ENCODE measurements at regions not wholly inside any gene's neighbourhood (a gene's known extent, or its start where the extent isn't known, plus 50 kb on each side); places are given as distances from the start of the nearest gene placed in this dataset.

- TF ChIP-seq CREM (IDR thresholded peaks at IDR 0.05; ENCODE audit: low read depth) (no peak), CBX3 (IDR thresholded peaks at IDR 0.05; ENCODE audit: borderline replicate concordance, low read depth) (no peak), CHD4 (IDR thresholded peaks at IDR 0.05) (no peak), MTA3 (IDR thresholded peaks at IDR 0.05; ENCODE audit: borderline replicate concordance, low read length) (no peak), GATAD2B (conservative IDR thresholded peaks at IDR 0.05; ENCODE audit: low read depth) (no peak), ZBED1 (IDR thresholded peaks at IDR 0.05; ENCODE audit: borderline replicate concordance) (no peak), EGR1 (IDR thresholded peaks at IDR 0.05; ENCODE audit: borderline replicate concordance in 1 of 2, low read depth in 2 of 2, low read length in 2 of 2) (no peak), STAT1 (conservative IDR thresholded peaks at IDR 0.05) (no peak), SMAD1 (IDR thresholded peaks at IDR 0.05; ENCODE audit: low read depth, partially characterized antibody) (peak; percentile 78), SUZ12 (IDR thresholded peaks at IDR 0.05; ENCODE audit: unreplicated experiment) (no peak), BACH1 (IDR thresholded peaks at IDR 0.05; ENCODE audit: borderline replicate concordance) (no peak), KAT2A (conservative IDR thresholded peaks at IDR 0.05; ENCODE audit: control insufficient read depth, low read depth, low read length) (no peak), WRNIP1 (IDR thresholded peaks at IDR 0.05; ENCODE audit: borderline replicate concordance, low read depth, low read length) (no peak), KLF5 (IDR thresholded peaks at IDR 0.05; ENCODE audit: partially characterized antibody) (no peak), HCFC1 (IDR thresholded peaks at IDR 0.05; ENCODE audit: low read length) (no peak), PAX8 (IDR thresholded peaks at IDR 0.05) (no peak), MTA2 (IDR thresholded peaks at IDR 0.05; ENCODE audit: low read depth) (peak; percentile 24; the same call in 1 of the 2 replicates), ZBTB4 (CRISPR knock-in tag; IDR thresholded peaks at IDR 0.05) (no peak), NFXL1 (IDR thresholded peaks at IDR 0.05; ENCODE audit: borderline replicate concordance) (no peak), EP300 (IDR thresholded peaks at IDR 0.05; ENCODE audit: borderline replicate concordance in 1 of 2, control insufficient read depth in 1 of 2, low read depth in 2 of 2, low read length in 2 of 2) (no peak), SP1 (IDR thresholded peaks at IDR 0.05; ENCODE audit: low read depth, low read length) (no peak), FOXK2 (IDR thresholded peaks at IDR 0.05) (no peak)
These were observed 152.0 kb upstream of the USP9X start (continued) for GRCh38 chrX:40933132-40933705.
